GM23248 (cell line): ENCODE measurements at regions not wholly inside any gene's neighbourhood (a gene's known extent, or its start where the extent isn't known, plus 50 kb on each side); places are given as distances from the start of the nearest gene placed in this dataset.

ENCODE experiments used
- EZH2 ChIP-seq: fragments of 200-600 bp; sonication (generic); IDR thresholded peaks from 2 replicates; pipeline ENCODE4 v1.6.1; 2018; ENCODE audit warnings: antibody characterized with exemption, mild to moderate bottlenecking; ENCODE audit not compliant: insufficient read depth, poor library complexity, severe bottlenecking
- EZH2phosphoT487 ChIP-seq: fragments of 200-600 bp; sonication (generic); IDR thresholded peaks from 2 replicates; pipeline ENCODE4 v1.6.1; 2018; ENCODE audit warnings: antibody characterized with exemption, moderate library complexity, mild to moderate bottlenecking, low read depth; ENCODE audit not compliant: insufficient read depth

DNA sequence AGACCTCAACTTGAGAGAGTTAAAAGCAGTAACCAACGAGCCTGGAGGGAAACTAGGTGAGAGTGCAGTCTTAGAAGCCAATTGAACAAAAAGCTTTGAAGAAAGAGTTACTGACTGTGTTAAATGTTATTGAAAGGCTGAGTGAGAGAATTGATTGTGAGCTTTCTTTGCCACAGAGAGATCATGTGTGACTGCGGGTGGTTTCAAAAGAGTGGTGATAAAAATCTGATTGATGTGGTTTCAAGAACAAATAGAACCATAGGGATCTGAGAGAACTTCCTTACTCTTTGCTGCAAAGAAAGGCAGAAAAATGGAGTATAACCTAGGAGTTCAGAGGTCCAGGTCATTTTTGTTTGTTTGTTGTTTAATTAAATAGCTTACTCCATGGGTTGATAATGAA is 759.9 kb upstream of the ALCAM start:
- no peak for TF ChIP-seq EZH2
- TF ChIP-seq EZH2phosphoT487 = no peak
